ENCODE measurements at regions not wholly inside any gene's neighbourhood (a gene's known extent, or its start where the extent isn't known, plus 50 kb on each side); places are given as distances from the start of the nearest gene placed in this dataset.
A peak's percentile ranks its signal among the peaks of the same experiment; 100 is the strongest.

GRCh38 chr2:176488431-176488830 is 219.2 kb downstream of the MTX2 start:
- H3K9me3 Mint-ChIP-seq: no peaks in the 10 kb centered on the region

GRCh38 chr2:176490061-176490861 is 221.0 kb downstream of the MTX2 start:
- Mint-ChIP-seq H3K27me3 (ENCODE audit: low read depth in 2 of 2) (peaks cover 24 to 46% of the 10 kb centered on the region in 2 donors), H3K27ac (no peak overlapping the region), H3K4me3 (no peak overlapping the region), H3K4me1 (peaks cover 0 to 25% of the 10 kb centered on the region in 2 donors), H3K36me3 (no peaks in the 10 kb centered on the region), H3K9me3 (no peaks in the 10 kb centered on the region)
- DNase-seq: no peak
- H3K27ac ChIP-seq (ENCODE audit: low read length): no peak overlapping the region
- H3K4me3 ChIP-seq (ENCODE audit: low read length): no peak overlapping the region
- peaks cover 9% of the 10 kb centered on the region for H3K4me1 ChIP-seq (ENCODE audit: control insufficient read depth, insufficient read depth, low read length)
- intact Hi-C loops (cut with micrococcal nuclease): no loop called here
- ATAC-seq: no peak
- peaks cover 3% of the 10 kb centered on the region for H3K27me3 ChIP-seq (ENCODE audit: control insufficient read depth, insufficient read depth, low read length)
- H3K9me3 ChIP-seq (ENCODE audit: control insufficient read depth, insufficient read depth, low read length): no peaks in the 10 kb centered on the region
- TF ChIP-seq, protein P1, sequence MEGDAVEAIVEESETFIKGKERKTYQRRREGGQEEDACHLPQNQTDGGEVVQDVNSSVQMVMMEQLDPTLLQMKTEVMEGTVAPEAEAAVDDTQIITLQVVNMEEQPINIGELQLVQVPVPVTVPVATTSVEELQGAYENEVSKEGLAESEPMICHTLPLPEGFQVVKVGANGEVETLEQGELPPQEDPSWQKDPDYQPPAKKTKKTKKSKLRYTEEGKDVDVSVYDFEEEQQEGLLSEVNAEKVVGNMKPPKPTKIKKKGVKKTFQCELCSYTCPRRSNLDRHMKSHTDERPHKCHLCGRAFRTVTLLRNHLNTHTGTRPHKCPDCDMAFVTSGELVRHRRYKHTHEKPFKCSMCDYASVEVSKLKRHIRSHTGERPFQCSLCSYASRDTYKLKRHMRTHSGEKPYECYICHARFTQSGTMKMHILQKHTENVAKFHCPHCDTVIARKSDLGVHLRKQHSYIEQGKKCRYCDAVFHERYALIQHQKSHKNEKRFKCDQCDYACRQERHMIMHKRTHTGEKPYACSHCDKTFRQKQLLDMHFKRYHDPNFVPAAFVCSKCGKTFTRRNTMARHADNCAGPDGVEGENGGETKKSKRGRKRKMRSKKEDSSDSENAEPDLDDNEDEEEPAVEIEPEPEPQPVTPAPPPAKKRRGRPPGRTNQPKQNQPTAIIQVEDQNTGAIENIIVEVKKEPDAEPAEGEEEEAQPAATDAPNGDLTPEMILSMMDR (IDR thresholded peaks at IDR 0.05): no peak
- WGBS (ENCODE audit: insufficient coverage): 92% methylated on average over 47 of the region's 47 CpGs
- H3K36me3 ChIP-seq (ENCODE audit: control insufficient read depth, insufficient read depth, low read length): no peaks in the 10 kb centered on the region

More at GRCh38 chr2:176488431-176488830, 219.2 kb downstream of the MTX2 start:
- DNase-seq (no peak), ATAC-seq (no peak)
- TF ChIP-seq, protein P1 (IDR thresholded peaks at IDR 0.05): no peak
- H3K4me3 Mint-ChIP-seq: no peak overlapping the region
- Histone ChIP-seq H3K36me3 (ENCODE audit: control insufficient read depth, insufficient read depth, low read length) (no peaks in the 10 kb centered on the region), H3K27me3 (ENCODE audit: control insufficient read depth, insufficient read depth, low read length) (peaks cover 3% of the 10 kb centered on the region), H3K9me3 (ENCODE audit: control insufficient read depth, insufficient read depth, low read length) (no peaks in the 10 kb centered on the region), H3K27ac (ENCODE audit: low read length) (no peak overlapping the region), H3K4me1 (ENCODE audit: control insufficient read depth, insufficient read depth, low read length) (peaks cover 9% of the 10 kb centered on the region), H3K4me3 (ENCODE audit: low read length) (no peak overlapping the region)
- no peak overlapping the region for H3K27ac Mint-ChIP-seq
- peaks cover 0 to 25% of the 10 kb centered on the region in 2 donors for H3K4me1 Mint-ChIP-seq
- H3K36me3 Mint-ChIP-seq: no peaks in the 10 kb centered on the region
- peaks cover 20 to 37% of the 10 kb centered on the region in 2 donors for H3K27me3 Mint-ChIP-seq (ENCODE audit: low read depth in 2 of 2)
- intact Hi-C loops (cut with micrococcal nuclease): no loop called here
- WGBS (ENCODE audit: insufficient coverage): 62% methylated on average over 2 of the region's 2 CpGs

DNA sequence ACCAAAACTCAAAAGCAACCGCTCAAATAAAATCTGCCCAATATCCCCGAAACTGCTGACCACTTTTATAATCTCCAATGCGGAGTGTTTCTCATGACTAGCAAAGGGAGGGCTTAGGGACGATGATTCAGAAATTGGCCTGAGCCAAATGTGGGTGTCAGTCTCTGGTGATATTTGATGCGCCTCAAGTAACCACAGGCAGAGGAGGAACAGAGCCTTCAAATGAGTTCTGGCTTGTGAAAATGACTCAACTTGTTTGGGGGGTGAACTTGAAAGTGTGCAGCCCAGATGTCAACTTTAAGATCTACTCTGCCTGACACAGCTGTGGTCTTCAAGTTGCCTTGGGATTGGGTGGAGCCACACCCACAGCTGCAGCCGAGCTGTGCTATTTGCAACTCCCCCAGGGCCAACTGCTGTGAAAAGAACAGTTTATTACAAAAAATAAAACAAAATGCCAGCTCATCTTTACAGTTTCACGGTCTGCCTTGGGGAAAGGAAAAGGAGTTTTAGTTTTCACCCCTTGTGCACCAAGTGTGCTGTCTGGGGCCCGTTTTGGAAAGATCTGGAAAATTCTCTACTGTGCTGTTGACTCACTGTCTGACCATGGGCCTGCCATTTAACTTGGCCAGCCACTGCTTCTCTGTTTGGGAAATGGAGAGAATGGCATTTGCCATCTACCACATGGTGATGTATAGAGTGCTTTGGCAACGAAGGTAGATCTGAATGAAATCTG is 222.1 kb downstream of the MTX2 start:
- intact Hi-C loops (cut with micrococcal nuclease): no loop called here
- Histone ChIP-seq H3K27ac (ENCODE audit: low read length) (peak overlapping the region; percentile 14), H3K4me1 (ENCODE audit: control insufficient read depth, insufficient read depth, low read length) (peaks cover 9% of the 10 kb centered on the region), H3K36me3 (ENCODE audit: control insufficient read depth, insufficient read depth, low read length) (no peaks in the 10 kb centered on the region), H3K4me3 (ENCODE audit: low read length) (no peak overlapping the region), H3K27me3 (ENCODE audit: control insufficient read depth, insufficient read depth, low read length) (peaks cover 3% of the 10 kb centered on the region), H3K9me3 (ENCODE audit: control insufficient read depth, insufficient read depth, low read length) (no peaks in the 10 kb centered on the region)
- H3K27ac Mint-ChIP-seq: peak overlapping the region in 1 of 2 donors; percentile 49
- peak; percentile 84 to 89 (median 87) for ATAC-seq
- no peak overlapping the region for H3K4me3 Mint-ChIP-seq
- 14% methylated on average over 6 of the region's 9 CpGs for WGBS (ENCODE audit: insufficient coverage)
- peak; percentile 18 to 43 for DNase-seq
- peaks cover 0 to 25% of the 10 kb centered on the region in 2 donors for H3K4me1 Mint-ChIP-seq
- H3K36me3 Mint-ChIP-seq: no peaks in the 10 kb centered on the region
- H3K9me3 Mint-ChIP-seq: no peaks in the 10 kb centered on the region
- H3K27me3 Mint-ChIP-seq (ENCODE audit: low read depth in 2 of 2): peaks cover 26 to 48% of the 10 kb centered on the region in 2 donors
- TF ChIP-seq, protein P1 (IDR thresholded peaks at IDR 0.05): no peak

All from natural killer cell (primary cell).